T-helper 1 cell treated with Interleukin-12 subunit alpha and Interleukin-12 subunit beta and Interleukin-4 antibody, amounts not matched to agents 30 μg/mL and 1 μg/mL, for 36 hours (primary cell): ENCODE measurements at regions not wholly inside any gene's neighbourhood (a gene's known extent, or its start where the extent isn't known, plus 50 kb on each side); places are given as distances from the start of the nearest gene placed in this dataset.

Source experiments
- H3K27ac Mint-ChIP-seq: one replicate; pipeline ENCODE4 v1.8.0; 2021; ENCODE audit warnings: mild to moderate bottlenecking, mixed read lengths
- H3K27me3 Mint-ChIP-seq: one replicate; pipeline ENCODE4 v1.8.0; 2021; ENCODE audit warnings: low read depth, mixed read lengths
- H3K36me3 Mint-ChIP-seq: one replicate; pipeline ENCODE4 v1.8.0; 2021; ENCODE audit warnings: low read depth, mixed read lengths
- H3K4me1 Mint-ChIP-seq: one replicate; pipeline ENCODE4 v1.8.0; 2021; ENCODE audit warnings: low read depth, mixed read lengths
- H3K4me3 Mint-ChIP-seq: one replicate; pipeline ENCODE4 v1.8.0; 2021; ENCODE audit warnings: mild to moderate bottlenecking, moderate library complexity, mixed read lengths
- H3K9me3 Mint-ChIP-seq: one replicate; pipeline ENCODE4 v1.8.0; 2021; ENCODE audit warnings: mixed read lengths

GRCh38 chr11:44446366-44446762 is 119.1 kb upstream of the CD82 start:
- Mint-ChIP-seq H3K4me3 (no peak overlapping the region), H3K4me1 (no peaks in the 10 kb centered on the region), H3K9me3 (peaks cover 6% of the 10 kb centered on the region), H3K36me3 (no peaks in the 10 kb centered on the region), H3K27me3 (no peaks in the 10 kb centered on the region), H3K27ac (no peak overlapping the region)

- no peak overlapping the region for H3K4me3 Mint-ChIP-seq
- H3K36me3 Mint-ChIP-seq: no peaks in the 10 kb centered on the region
- no peaks in the 10 kb centered on the region for H3K27me3 Mint-ChIP-seq
- H3K9me3 Mint-ChIP-seq: peaks cover 4% of the 10 kb centered on the region
- H3K27ac Mint-ChIP-seq: no peak overlapping the region
- H3K4me1 Mint-ChIP-seq: no peaks in the 10 kb centered on the region
Measured at GRCh38 chr11:44446996-44447771, 118.3 kb upstream of the CD82 start.

- Mint-ChIP-seq H3K4me1 (no peaks in the 10 kb centered on the region), H3K4me3 (no peak overlapping the region), H3K27ac (no peak overlapping the region), H3K36me3 (no peaks in the 10 kb centered on the region), H3K9me3 (no peaks in the 10 kb centered on the region), H3K27me3 (no peaks in the 10 kb centered on the region)
Measured at GRCh38 chr11:44450295-44450932, 115.0 kb upstream of the CD82 start.

DNA sequence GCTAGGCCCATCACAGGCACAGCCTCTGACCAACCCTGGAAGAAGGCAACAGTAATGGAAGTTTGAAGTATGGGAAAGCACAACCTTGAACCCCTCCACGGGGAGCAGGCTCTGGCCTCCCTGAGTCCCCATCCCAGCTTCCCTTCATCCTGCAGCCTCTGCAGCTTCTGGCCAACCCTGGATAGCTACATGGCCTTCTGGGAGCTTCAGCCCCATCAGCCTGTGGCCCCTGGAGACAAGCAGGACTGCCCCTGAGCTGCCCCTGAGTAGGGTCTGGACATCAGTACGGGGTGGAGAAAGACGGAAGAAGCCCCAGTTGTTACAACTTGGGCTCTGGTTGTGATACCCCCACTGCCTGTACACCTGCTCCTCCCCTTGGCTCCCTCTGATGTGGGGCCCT is 113.8 kb upstream of the CD82 start:
- Mint-ChIP-seq H3K4me3 (no peak overlapping the region), H3K36me3 (no peaks in the 10 kb centered on the region), H3K4me1 (no peaks in the 10 kb centered on the region), H3K9me3 (no peaks in the 10 kb centered on the region), H3K27me3 (no peaks in the 10 kb centered on the region), H3K27ac (no peak overlapping the region)

DNA sequence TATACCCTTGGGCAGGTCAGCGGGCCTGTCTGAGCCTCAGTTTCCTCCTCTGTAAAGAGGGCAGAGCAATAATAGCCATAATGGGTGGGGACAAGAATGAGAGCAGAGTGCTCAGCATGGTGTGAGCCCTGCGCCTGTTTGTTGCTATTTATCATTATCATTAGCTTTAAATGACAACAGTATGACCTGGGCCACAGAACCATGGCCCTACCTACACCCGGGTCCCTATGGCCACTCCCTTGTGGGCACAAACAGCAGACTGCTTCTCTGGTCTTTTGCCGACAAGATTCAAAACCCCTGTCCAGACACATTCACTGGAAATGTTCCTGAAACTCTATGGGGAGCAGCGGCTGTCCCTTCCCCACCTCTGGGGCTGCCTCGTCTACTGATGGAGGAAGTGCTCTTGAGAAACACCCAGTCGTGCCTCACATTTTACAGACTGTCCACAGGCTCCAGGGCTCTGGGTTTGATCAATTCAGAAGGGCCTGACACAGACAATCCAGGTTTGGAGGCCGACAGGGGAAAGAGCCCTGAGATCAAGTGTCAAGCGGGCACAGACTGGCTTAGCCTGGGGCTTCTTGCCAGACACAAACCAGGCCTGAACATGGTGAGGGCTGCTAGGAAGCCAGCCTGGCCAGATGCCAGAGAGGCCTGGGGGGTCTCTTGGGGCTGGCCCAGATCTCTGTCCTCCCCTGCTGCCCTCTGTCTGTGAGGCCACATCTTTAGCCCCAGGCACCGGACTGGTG is 112.5 kb upstream of the CD82 start:
- Mint-ChIP-seq H3K4me1 (no peaks in the 10 kb centered on the region), H3K36me3 (no peaks in the 10 kb centered on the region), H3K27me3 (no peaks in the 10 kb centered on the region), H3K27ac (no peak overlapping the region), H3K4me3 (no peak overlapping the region), H3K9me3 (no peaks in the 10 kb centered on the region)

DNA sequence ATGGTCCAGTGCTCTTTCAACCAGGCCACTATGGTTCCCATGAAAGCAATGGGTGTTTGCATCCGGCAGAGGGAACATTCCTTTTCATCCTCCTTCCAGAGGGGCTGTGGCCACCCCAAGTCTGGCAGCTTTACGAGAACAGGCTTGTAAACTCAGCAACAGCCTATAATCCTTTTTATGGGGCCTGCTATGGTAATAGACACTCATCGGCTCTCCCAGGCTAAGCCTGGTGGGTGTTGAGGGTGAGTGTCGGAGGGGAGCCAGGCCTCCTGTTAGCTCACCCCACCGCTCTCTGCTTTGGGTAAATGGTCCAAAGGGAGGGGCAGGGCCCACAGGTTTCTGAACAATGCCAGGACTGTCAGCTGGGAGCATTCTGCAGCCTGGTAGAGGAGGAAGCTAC is 111.6 kb upstream of the CD82 start:
- H3K27ac Mint-ChIP-seq: no peak overlapping the region
- H3K4me1 Mint-ChIP-seq: no peaks in the 10 kb centered on the region
- H3K9me3 Mint-ChIP-seq: no peaks in the 10 kb centered on the region
- H3K36me3 Mint-ChIP-seq: no peaks in the 10 kb centered on the region
- no peaks in the 10 kb centered on the region for H3K27me3 Mint-ChIP-seq
- no peak overlapping the region for H3K4me3 Mint-ChIP-seq

DNA sequence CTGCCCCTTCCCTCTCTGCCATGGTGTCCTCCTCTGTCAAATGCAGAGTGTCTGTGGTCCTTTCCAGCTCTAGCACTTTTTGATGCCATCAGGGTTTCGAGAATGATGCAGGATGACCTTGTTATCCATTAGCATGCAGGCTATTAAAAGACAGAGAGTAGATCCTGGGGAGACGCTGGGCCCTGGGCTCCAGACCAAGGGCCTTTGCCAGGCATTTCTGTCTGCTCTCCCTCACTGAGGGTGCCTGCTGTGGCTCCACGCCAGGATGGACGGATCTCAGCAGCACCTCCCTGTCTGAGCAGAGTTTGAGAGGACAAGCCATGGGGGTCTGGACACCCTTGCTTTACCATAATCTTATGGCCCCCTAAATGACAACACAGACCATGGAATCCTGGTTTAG is 110.8 kb upstream of the CD82 start:
- H3K27ac Mint-ChIP-seq: no peak overlapping the region
- no peaks in the 10 kb centered on the region for H3K36me3 Mint-ChIP-seq
- H3K4me3 Mint-ChIP-seq: no peak overlapping the region
- no peaks in the 10 kb centered on the region for H3K27me3 Mint-ChIP-seq
- no peaks in the 10 kb centered on the region for H3K9me3 Mint-ChIP-seq
- H3K4me1 Mint-ChIP-seq: no peaks in the 10 kb centered on the region

DNA sequence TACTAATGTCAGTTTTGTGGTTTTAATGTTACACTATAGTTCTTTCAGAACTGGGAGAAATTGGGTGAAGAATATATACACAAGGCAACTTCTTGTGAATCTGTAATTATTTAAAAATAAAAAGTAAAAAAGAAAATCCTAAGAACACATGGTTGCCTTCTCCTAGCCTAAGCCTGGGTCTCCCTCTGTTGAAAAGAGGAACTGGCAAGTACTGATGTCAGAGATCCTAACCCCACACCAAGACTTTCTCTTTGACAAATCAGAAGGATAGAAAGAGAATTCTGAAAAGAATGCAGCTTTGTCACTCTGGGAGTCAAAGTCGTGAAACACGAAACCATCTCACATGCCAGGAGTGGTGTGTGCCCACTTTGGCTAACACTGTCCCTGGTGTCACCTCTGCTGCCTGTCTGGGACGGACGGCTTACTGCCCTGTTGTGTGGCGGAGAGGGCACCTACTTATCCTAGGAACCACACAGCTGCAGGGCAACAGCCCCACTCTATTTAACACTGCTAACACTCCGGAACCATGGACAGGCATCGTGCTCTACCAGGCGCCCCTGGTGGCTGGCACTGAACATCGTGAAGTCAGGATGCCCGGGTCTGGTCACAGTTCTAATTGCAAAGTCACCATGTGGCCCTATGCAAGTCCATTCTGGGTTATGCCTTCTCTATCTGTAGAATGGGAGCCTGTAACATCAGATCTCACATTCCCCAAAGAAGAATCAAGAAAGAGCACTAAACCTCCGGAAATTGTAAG is 108.7 kb upstream of the CD82 start:
- H3K27ac Mint-ChIP-seq: no peak overlapping the region
- H3K36me3 Mint-ChIP-seq: no peaks in the 10 kb centered on the region
- H3K4me1 Mint-ChIP-seq: no peaks in the 10 kb centered on the region
- no peaks in the 10 kb centered on the region for H3K27me3 Mint-ChIP-seq
- no peaks in the 10 kb centered on the region for H3K9me3 Mint-ChIP-seq
- no peak overlapping the region for H3K4me3 Mint-ChIP-seq

- Mint-ChIP-seq H3K27me3 (no peaks in the 10 kb centered on the region), H3K27ac (no peak overlapping the region), H3K4me3 (no peak overlapping the region), H3K36me3 (no peaks in the 10 kb centered on the region), H3K9me3 (no peaks in the 10 kb centered on the region), H3K4me1 (no peaks in the 10 kb centered on the region)
Measured at GRCh38 chr11:44457862-44458261, 107.6 kb upstream of the CD82 start.

DNA sequence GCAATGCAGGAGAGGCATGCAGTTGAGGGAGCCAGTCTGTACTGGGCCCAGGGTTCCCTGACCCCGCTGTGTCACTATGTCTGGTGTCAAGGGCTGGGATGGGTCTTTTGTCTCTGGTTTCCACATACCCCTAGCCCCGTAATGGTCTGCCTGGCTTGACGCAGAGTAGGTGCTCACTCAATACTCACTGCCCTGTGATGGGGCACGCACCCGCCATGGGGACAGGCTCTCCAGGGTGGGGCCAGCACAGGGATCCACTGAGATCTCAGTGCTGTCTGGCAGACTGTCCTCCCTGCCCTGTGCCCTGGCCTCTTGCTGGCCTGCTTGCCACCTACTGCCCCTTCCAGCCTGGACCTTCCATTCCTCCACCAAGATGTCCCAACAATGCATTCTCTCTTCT is 101.7 kb upstream of the CD82 start:
- Mint-ChIP-seq H3K36me3 (no peaks in the 10 kb centered on the region), H3K9me3 (peaks cover 3% of the 10 kb centered on the region), H3K4me3 (no peak overlapping the region), H3K4me1 (no peaks in the 10 kb centered on the region), H3K27ac (no peak overlapping the region), H3K27me3 (no peaks in the 10 kb centered on the region)

- no peak overlapping the region for H3K27ac Mint-ChIP-seq
- H3K36me3 Mint-ChIP-seq: no peaks in the 10 kb centered on the region
- H3K27me3 Mint-ChIP-seq: no peaks in the 10 kb centered on the region
- H3K4me3 Mint-ChIP-seq: no peak overlapping the region
- H3K4me1 Mint-ChIP-seq: no peaks in the 10 kb centered on the region
- H3K9me3 Mint-ChIP-seq: peaks cover 3% of the 10 kb centered on the region
Measured at GRCh38 chr11:44464741-44465140, 100.7 kb upstream of the CD82 start.

GRCh38 chr11:44466531-44467205 is 98.8 kb upstream of the CD82 start:
- Mint-ChIP-seq H3K4me3 (no peak overlapping the region), H3K9me3 (peaks cover 3% of the 10 kb centered on the region), H3K36me3 (no peaks in the 10 kb centered on the region), H3K27ac (no peak overlapping the region), H3K4me1 (no peaks in the 10 kb centered on the region), H3K27me3 (no peaks in the 10 kb centered on the region)

DNA sequence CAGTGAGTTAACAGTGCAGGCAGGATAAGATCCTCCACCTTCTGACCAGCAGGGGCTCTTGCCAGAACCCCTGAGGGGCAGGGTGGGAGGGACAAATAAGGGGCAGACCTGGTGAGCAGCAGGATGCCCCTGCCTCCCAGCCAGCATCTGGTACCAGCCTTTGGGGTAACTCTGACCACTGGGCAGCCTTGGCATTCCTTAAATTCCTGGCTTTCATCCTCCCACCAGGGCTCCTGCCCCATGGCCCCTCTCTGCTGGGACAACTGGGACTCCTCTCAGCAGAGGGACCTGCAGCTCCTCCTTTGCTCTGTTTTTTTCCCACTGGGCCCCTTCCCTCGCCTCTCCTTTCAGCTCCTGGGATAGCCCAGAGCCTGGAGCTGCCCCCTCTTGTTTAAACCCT is 98.0 kb upstream of the CD82 start:
- Mint-ChIP-seq H3K27me3 (no peaks in the 10 kb centered on the region), H3K36me3 (no peaks in the 10 kb centered on the region), H3K4me1 (no peaks in the 10 kb centered on the region), H3K4me3 (no peak overlapping the region), H3K9me3 (peaks cover 3% of the 10 kb centered on the region), H3K27ac (no peak overlapping the region)

DNA sequence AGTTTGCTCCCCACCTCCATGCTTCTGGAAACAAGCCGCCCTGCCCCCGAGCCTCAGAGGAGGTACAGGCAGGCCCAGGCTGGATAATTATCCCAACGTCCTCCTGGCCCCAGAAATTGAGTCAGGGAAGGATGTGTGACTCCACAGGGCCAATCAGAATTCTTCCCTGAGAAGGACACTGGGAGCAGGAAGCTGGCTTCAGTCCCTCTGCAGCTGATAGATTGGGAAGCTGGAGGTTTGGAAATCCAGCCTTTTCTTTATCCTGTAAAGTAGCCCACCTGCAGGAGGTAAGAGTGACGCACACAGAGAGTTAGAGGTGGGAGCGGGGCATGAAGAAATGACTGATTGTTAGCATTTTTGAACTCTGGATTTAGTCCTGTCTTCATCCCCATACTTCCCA is 97.5 kb upstream of the CD82 start:
- H3K27me3 Mint-ChIP-seq: no peaks in the 10 kb centered on the region
- no peak overlapping the region for H3K4me3 Mint-ChIP-seq
- H3K36me3 Mint-ChIP-seq: no peaks in the 10 kb centered on the region
- peaks cover 3% of the 10 kb centered on the region for H3K9me3 Mint-ChIP-seq
- H3K27ac Mint-ChIP-seq: no peak overlapping the region
- H3K4me1 Mint-ChIP-seq: no peaks in the 10 kb centered on the region
